ENCODE measurements at regions not wholly inside any gene's neighbourhood (a gene's known extent, or its start where the extent isn't known, plus 50 kb on each side); places are given as distances from the start of the nearest gene placed in this dataset.

DNA sequence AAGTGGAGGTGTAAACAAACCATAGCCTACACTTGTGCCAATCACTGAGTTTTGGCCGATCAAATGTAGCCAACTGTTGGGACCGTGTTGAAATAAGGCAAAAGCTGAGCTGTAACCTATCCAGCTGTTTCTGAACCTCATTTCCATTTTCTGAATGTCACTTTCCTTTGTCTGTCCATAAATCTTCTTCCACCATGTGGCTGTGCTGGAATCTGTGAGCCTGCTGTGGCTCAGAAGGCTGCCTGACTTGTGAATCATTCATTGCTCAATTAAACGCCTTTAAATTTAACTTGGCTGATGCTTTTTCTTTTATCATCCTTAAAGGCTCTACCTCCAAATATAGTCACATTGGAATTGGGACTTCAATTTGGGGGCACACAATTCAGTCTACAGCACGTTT lies 203.1 kb upstream of the MPPED2 start:
- TF ChIP-seq, protein P1, sequence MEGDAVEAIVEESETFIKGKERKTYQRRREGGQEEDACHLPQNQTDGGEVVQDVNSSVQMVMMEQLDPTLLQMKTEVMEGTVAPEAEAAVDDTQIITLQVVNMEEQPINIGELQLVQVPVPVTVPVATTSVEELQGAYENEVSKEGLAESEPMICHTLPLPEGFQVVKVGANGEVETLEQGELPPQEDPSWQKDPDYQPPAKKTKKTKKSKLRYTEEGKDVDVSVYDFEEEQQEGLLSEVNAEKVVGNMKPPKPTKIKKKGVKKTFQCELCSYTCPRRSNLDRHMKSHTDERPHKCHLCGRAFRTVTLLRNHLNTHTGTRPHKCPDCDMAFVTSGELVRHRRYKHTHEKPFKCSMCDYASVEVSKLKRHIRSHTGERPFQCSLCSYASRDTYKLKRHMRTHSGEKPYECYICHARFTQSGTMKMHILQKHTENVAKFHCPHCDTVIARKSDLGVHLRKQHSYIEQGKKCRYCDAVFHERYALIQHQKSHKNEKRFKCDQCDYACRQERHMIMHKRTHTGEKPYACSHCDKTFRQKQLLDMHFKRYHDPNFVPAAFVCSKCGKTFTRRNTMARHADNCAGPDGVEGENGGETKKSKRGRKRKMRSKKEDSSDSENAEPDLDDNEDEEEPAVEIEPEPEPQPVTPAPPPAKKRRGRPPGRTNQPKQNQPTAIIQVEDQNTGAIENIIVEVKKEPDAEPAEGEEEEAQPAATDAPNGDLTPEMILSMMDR (IDR thresholded peaks at IDR 0.05; ENCODE audit: low read depth, low read length, missing input control), result no peak
- TF ChIP-seq, protein P2, sequence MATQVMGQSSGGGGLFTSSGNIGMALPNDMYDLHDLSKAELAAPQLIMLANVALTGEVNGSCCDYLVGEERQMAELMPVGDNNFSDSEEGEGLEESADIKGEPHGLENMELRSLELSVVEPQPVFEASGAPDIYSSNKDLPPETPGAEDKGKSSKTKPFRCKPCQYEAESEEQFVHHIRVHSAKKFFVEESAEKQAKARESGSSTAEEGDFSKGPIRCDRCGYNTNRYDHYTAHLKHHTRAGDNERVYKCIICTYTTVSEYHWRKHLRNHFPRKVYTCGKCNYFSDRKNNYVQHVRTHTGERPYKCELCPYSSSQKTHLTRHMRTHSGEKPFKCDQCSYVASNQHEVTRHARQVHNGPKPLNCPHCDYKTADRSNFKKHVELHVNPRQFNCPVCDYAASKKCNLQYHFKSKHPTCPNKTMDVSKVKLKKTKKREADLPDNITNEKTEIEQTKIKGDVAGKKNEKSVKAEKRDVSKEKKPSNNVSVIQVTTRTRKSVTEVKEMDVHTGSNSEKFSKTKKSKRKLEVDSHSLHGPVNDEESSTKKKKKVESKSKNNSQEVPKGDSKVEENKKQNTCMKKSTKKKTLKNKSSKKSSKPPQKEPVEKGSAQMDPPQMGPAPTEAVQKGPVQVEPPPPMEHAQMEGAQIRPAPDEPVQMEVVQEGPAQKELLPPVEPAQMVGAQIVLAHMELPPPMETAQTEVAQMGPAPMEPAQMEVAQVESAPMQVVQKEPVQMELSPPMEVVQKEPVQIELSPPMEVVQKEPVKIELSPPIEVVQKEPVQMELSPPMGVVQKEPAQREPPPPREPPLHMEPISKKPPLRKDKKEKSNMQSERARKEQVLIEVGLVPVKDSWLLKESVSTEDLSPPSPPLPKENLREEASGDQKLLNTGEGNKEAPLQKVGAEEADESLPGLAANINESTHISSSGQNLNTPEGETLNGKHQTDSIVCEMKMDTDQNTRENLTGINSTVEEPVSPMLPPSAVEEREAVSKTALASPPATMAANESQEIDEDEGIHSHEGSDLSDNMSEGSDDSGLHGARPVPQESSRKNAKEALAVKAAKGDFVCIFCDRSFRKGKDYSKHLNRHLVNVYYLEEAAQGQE (IDR thresholded peaks at IDR 0.05), result no peak
- no peak for TF ChIP-seq NR2F2 (IDR thresholded peaks at IDR 0.05)
- no peak for TF ChIP-seq ATF3 (IDR thresholded peaks at IDR 0.05)
- TF ChIP-seq MAX (IDR thresholded peaks at IDR 0.05), result no peak
- no peak for TF ChIP-seq HNF4A (conservative IDR thresholded peaks at IDR 0.05)
- TF ChIP-seq SP1 (IDR thresholded peaks at IDR 0.05), result no peak
- TF ChIP-seq RXRA (IDR thresholded peaks at IDR 0.05), result no peak
- no peak for TF ChIP-seq HNF4G (IDR thresholded peaks at IDR 0.05)
- TF ChIP-seq RAD21 (IDR thresholded peaks at IDR 0.05), result no peak
- no peak for TF ChIP-seq GABPA (IDR thresholded peaks at IDR 0.05 in 1 of 2, conservative IDR thresholded peaks at IDR 0.05 in 1 of 2)

Data from liver (tissue), 3 donors.